HG02642 (cell line): ENCODE measurements at regions not wholly inside any gene's neighbourhood (a gene's known extent, or its start where the extent isn't known, plus 50 kb on each side); places are given as distances from the start of the nearest gene placed in this dataset.
A peak's percentile ranks its signal among the peaks of the same experiment; 100 is the strongest.

Experiments
- ATAC-seq: cut with Tn5 transposase; IDR thresholded peaks from one replicate; pipeline ENCODE4 v1.9.1; 2021; ENCODE audit warnings: mild to moderate bottlenecking; ENCODE audit not compliant: unreplicated experiment, poor library complexity

GRCh38 chr12:18207266-18207665 lies 54.1 kb upstream of the PIK3C2G start:
- ATAC-seq = no peak

GRCh38 chr12:18206198-18206597 lies 55.1 kb upstream of the PIK3C2G start:
- ATAC-seq = no peak

- no peak for ATAC-seq
Measured at GRCh38 chr12:18204053-18204452, 57.3 kb upstream of the PIK3C2G start.

GRCh38 chr12:18192119-18192518 lies 69.2 kb upstream of the PIK3C2G start:
- ATAC-seq = no peak

GRCh38 chr12:18183141-18183540 lies 78.2 kb upstream of the PIK3C2G start:
- no peak for ATAC-seq

- ATAC-seq = no peak
Measured at GRCh38 chr12:18171571-18171970, 81.6 kb upstream of the RERGL start.

- no peak for ATAC-seq
Measured at GRCh38 chr12:18168016-18168415, 78.0 kb upstream of the RERGL start.

- no peak for ATAC-seq
Measured at GRCh38 chr12:18165889-18166288, 75.9 kb upstream of the RERGL start.

GRCh38 chr12:18165422-18165871 lies 75.5 kb upstream of the RERGL start:
- ATAC-seq = peak; percentile 98

- ATAC-seq = no peak
Measured at GRCh38 chr12:18160901-18161300, 70.9 kb upstream of the RERGL start.

- no peak for ATAC-seq
Measured at GRCh38 chr12:18158774-18159557, 69.0 kb upstream of the RERGL start.

GRCh38 chr12:18153826-18154225 lies 63.8 kb upstream of the RERGL start:
- ATAC-seq = no peak

- no peak for ATAC-seq
Measured at GRCh38 chr12:18151036-18151435, 61.0 kb upstream of the RERGL start.

- no peak for ATAC-seq
Measured at GRCh38 chr12:18148961-18149360, 59.0 kb upstream of the RERGL start.

- ATAC-seq = no peak
Measured at GRCh38 chr12:18146363-18146762, 56.4 kb upstream of the RERGL start.

- ATAC-seq = no peak
Measured at GRCh38 chr12:18145924-18146323, 55.9 kb upstream of the RERGL start.

GRCh38 chr12:18141048-18141982 lies 51.3 kb upstream of the RERGL start:
- no peak for ATAC-seq

GRCh38 chr12:18139989-18140596 lies 50.1 kb upstream of the RERGL start:
- no peak for ATAC-seq
